GM12878 (cell line): ENCODE measurements at regions not wholly inside any gene's neighbourhood (a gene's known extent, or its start where the extent isn't known, plus 50 kb on each side); places are given as distances from the start of the nearest gene placed in this dataset.

ENCODE experiments used
- BACH1 ChIP-seq: fragments of 450-650 bp; IDR thresholded peaks from 2 replicates; pipeline ENCODE4 v1.6.1; 2017; ENCODE audit warnings: mild to moderate bottlenecking, borderline replicate concordance
- CBX5 ChIP-seq: sonication (generic); IDR thresholded peaks from 2 replicates; pipeline ENCODE4 v1.6.1; 2016; ENCODE audit warnings: low read depth, moderate library complexity, mild to moderate bottlenecking, inconsistent platforms
- CREB1 ChIP-seq: IDR thresholded peaks from 2 replicates; pipeline ENCODE4 v1.6.1; 2012; ENCODE audit warnings: low read depth, mild to moderate bottlenecking, inconsistent platforms
- JUNB ChIP-seq: IDR thresholded peaks from 2 replicates; pipeline ENCODE4 v1.6.1; 2016; ENCODE audit warnings: antibody characterized with exemption, mild to moderate bottlenecking
- KAT2A ChIP-seq: conservative IDR thresholded peaks from 2 replicates; pipeline ENCODE4 v1.6.1; 2011; ENCODE audit warnings: low read depth, low read length; ENCODE audit not compliant: control insufficient read depth
- MAX ChIP-seq: IDR thresholded peaks from 2 replicates; pipeline ENCODE4 v1.6.1; 2012; ENCODE audit warnings: low read depth, low read length, improper control_type of control experiment
- POLR2AphosphoS5 ChIP-seq: IDR thresholded peaks from 2 replicates; pipeline ENCODE4 v1.6.1; 2011; ENCODE audit warnings: mild to moderate bottlenecking, low read length, inconsistent platforms
- ZNF384 ChIP-seq: IDR thresholded peaks from 2 replicates; pipeline ENCODE4 v1.6.1; 2012; ENCODE audit warnings: low read depth, mild to moderate bottlenecking, low read length, improper control_type of control experiment, borderline replicate concordance
- TF ChIP-seq, protein P1 (sequence below), 3 experiments: IDR thresholded peaks in 2 of 3; conservative IDR thresholded peaks in 1 of 3; 2 replicates each; pipeline ENCODE4 v1.5.1; 2011; ENCODE audit warnings: low read depth in 3 of 3, low read length in 3 of 3, mild to moderate bottlenecking in 3 of 3, control low read depth in 2 of 3, moderate library complexity in 2 of 3, inconsistent platforms in 1 of 3, mixed read lengths in 1 of 3; ENCODE audit not compliant: control insufficient read depth in 2 of 3, insufficient read depth in 1 of 3; ENCODE audit errors: extremely low read depth in 1 of 3
- TF ChIP-seq, protein P2 (sequence below): fragments of 450-650 bp; conservative IDR thresholded peaks from 2 replicates; pipeline ENCODE4 v1.6.1; 2017; ENCODE audit warnings: mild to moderate bottlenecking, moderate library complexity
- TF ChIP-seq, protein P3 (sequence below): IDR thresholded peaks from 2 replicates; pipeline ENCODE4 v1.6.1; 2011; ENCODE audit warnings: low read depth, low read length, improper control_type of control experiment, borderline replicate concordance

- TF ChIP-seq, protein P1, sequence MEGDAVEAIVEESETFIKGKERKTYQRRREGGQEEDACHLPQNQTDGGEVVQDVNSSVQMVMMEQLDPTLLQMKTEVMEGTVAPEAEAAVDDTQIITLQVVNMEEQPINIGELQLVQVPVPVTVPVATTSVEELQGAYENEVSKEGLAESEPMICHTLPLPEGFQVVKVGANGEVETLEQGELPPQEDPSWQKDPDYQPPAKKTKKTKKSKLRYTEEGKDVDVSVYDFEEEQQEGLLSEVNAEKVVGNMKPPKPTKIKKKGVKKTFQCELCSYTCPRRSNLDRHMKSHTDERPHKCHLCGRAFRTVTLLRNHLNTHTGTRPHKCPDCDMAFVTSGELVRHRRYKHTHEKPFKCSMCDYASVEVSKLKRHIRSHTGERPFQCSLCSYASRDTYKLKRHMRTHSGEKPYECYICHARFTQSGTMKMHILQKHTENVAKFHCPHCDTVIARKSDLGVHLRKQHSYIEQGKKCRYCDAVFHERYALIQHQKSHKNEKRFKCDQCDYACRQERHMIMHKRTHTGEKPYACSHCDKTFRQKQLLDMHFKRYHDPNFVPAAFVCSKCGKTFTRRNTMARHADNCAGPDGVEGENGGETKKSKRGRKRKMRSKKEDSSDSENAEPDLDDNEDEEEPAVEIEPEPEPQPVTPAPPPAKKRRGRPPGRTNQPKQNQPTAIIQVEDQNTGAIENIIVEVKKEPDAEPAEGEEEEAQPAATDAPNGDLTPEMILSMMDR (IDR thresholded peaks at IDR 0.05 in 2 of 3, conservative IDR thresholded peaks at IDR 0.05 in 1 of 3; ENCODE audit: control insufficient read depth in 2 of 3, extremely low read depth in 1 of 3, insufficient read depth in 1 of 3, low read depth in 3 of 3, low read length in 3 of 3), result no peak
- TF ChIP-seq, protein P2, sequence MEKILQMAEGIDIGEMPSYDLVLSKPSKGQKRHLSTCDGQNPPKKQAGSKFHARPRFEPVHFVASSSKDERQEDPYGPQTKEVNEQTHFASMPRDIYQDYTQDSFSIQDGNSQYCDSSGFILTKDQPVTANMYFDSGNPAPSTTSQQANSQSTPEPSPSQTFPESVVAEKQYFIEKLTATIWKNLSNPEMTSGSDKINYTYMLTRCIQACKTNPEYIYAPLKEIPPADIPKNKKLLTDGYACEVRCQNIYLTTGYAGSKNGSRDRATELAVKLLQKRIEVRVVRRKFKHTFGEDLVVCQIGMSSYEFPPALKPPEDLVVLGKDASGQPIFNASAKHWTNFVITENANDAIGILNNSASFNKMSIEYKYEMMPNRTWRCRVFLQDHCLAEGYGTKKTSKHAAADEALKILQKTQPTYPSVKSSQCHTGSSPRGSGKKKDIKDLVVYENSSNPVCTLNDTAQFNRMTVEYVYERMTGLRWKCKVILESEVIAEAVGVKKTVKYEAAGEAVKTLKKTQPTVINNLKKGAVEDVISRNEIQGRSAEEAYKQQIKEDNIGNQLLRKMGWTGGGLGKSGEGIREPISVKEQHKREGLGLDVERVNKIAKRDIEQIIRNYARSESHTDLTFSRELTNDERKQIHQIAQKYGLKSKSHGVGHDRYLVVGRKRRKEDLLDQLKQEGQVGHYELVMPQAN, result no peak
- TF ChIP-seq ZNF384 (no peak), CBX5 (no peak), POLR2AphosphoS5 (no peak), BACH1 (no peak), MAX (no peak), JUNB (no peak), CREB1 (no peak), KAT2A (no peak)
- TF ChIP-seq, protein P3, sequence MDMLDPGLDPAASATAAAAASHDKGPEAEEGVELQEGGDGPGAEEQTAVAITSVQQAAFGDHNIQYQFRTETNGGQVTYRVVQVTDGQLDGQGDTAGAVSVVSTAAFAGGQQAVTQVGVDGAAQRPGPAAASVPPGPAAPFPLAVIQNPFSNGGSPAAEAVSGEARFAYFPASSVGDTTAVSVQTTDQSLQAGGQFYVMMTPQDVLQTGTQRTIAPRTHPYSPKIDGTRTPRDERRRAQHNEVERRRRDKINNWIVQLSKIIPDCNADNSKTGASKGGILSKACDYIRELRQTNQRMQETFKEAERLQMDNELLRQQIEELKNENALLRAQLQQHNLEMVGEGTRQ, result no peak
These were observed 141.5 kb downstream of the LY86 start for GRCh38 chr6:6729971-6730370.
